ENCODE measurements at regions not wholly inside any gene's neighbourhood (a gene's known extent, or its start where the extent isn't known, plus 50 kb on each side); places are given as distances from the start of the nearest gene placed in this dataset.

DNA sequence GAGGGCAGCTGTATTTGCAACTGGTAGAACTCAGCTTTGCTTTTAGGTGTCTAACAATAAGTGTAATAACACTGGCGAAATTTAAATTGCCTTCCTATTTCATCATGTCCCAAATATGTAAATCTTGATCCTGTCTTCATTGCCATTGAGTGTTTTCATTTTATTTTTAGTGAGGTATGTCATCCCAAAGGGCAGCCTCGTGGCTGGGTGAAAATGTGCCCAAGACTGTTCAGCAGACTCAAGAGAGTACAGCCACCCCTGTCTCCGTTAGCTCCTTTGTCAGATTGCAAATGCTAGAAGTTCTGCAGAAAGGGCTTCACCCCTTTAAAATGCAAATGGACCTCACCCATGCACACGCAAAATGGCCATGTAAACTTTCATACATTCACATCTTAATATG lies 278.8 kb downstream of the RND3 start:
- TF ChIP-seq, protein P1, sequence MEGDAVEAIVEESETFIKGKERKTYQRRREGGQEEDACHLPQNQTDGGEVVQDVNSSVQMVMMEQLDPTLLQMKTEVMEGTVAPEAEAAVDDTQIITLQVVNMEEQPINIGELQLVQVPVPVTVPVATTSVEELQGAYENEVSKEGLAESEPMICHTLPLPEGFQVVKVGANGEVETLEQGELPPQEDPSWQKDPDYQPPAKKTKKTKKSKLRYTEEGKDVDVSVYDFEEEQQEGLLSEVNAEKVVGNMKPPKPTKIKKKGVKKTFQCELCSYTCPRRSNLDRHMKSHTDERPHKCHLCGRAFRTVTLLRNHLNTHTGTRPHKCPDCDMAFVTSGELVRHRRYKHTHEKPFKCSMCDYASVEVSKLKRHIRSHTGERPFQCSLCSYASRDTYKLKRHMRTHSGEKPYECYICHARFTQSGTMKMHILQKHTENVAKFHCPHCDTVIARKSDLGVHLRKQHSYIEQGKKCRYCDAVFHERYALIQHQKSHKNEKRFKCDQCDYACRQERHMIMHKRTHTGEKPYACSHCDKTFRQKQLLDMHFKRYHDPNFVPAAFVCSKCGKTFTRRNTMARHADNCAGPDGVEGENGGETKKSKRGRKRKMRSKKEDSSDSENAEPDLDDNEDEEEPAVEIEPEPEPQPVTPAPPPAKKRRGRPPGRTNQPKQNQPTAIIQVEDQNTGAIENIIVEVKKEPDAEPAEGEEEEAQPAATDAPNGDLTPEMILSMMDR (IDR thresholded peaks at IDR 0.05): no peak
- no peak for TF ChIP-seq ZFX (IDR thresholded peaks at IDR 0.05; ENCODE audit: borderline replicate concordance)
